ENCODE measurements at regions not wholly inside any gene's neighbourhood (a gene's known extent, or its start where the extent isn't known, plus 50 kb on each side); places are given as distances from the start of the nearest gene placed in this dataset.

GRCh38 chr4:106650701-106651100 lies 282.1 kb upstream of the GIMD1 start:
- H3K27ac ChIP-seq, result no peak overlapping the region
- TF ChIP-seq, protein P1, sequence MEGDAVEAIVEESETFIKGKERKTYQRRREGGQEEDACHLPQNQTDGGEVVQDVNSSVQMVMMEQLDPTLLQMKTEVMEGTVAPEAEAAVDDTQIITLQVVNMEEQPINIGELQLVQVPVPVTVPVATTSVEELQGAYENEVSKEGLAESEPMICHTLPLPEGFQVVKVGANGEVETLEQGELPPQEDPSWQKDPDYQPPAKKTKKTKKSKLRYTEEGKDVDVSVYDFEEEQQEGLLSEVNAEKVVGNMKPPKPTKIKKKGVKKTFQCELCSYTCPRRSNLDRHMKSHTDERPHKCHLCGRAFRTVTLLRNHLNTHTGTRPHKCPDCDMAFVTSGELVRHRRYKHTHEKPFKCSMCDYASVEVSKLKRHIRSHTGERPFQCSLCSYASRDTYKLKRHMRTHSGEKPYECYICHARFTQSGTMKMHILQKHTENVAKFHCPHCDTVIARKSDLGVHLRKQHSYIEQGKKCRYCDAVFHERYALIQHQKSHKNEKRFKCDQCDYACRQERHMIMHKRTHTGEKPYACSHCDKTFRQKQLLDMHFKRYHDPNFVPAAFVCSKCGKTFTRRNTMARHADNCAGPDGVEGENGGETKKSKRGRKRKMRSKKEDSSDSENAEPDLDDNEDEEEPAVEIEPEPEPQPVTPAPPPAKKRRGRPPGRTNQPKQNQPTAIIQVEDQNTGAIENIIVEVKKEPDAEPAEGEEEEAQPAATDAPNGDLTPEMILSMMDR (conservative IDR thresholded peaks at IDR 0.05), result no peak
- TF ChIP-seq ZFX (IDR thresholded peaks at IDR 0.05), result no peak

GRCh38 chr4:106647451-106647850 lies 278.9 kb upstream of the GIMD1 start:
- H3K27ac ChIP-seq, result no peak overlapping the region
- TF ChIP-seq, protein P1 (conservative IDR thresholded peaks at IDR 0.05), result no peak
- TF ChIP-seq ZFX (IDR thresholded peaks at IDR 0.05), result no peak

- TF ChIP-seq ZFX (IDR thresholded peaks at IDR 0.05), result no peak
- TF ChIP-seq, protein P1 (conservative IDR thresholded peaks at IDR 0.05), result no peak
- no peak overlapping the region for H3K27ac ChIP-seq
These were observed 260.7 kb upstream of the GIMD1 start for GRCh38 chr4:106629268-106629625.

- no peak overlapping the region for H3K27ac ChIP-seq
- TF ChIP-seq, protein P1 (conservative IDR thresholded peaks at IDR 0.05), result no peak
- TF ChIP-seq ZFX (IDR thresholded peaks at IDR 0.05), result no peak
These were observed 260.1 kb upstream of the GIMD1 start for GRCh38 chr4:106628586-106629267.

DNA sequence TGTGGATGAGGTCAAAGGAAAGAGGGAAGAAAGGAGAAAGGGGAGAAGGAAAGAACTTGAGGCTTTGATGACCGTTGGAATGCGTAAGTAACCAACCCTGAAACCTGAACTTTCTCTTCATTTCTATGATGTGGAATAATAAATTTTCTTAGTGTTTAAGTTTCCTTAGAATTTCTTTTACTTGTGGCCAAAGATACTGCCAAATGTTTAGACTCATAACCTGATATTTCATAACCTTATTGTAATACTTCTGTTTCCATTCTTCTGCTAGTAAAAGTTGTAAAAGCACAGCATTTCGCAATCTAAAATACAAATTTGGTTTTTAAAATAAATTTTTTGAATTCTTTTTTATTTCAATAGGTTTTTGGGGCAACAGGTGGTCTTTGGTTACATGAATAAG lies 258.5 kb upstream of the GIMD1 start:
- TF ChIP-seq ZFX (IDR thresholded peaks at IDR 0.05), result no peak
- TF ChIP-seq, protein P1 (conservative IDR thresholded peaks at IDR 0.05), result no peak
- no peak overlapping the region for H3K27ac ChIP-seq

DNA sequence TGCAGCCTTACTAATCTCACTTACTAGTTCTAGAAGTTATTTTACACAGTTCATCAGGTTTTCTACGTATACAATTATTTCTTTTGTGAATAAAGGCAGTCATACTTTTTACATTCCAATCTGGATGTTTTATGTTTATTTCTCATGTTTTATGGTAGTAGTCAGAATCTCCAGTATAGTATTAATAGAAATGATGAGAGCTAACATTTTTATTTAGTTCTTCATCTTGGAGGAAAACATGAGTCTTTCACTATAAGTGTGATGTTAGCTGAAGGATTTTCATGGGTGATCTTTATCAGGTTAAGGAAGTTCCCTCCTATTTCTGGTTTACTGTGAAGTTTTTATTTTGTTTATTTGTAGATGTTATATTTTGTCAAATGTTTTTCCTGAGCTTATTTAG lies 256.1 kb upstream of the GIMD1 start:
- TF ChIP-seq ZFX (IDR thresholded peaks at IDR 0.05), result no peak
- TF ChIP-seq, protein P1 (conservative IDR thresholded peaks at IDR 0.05), result no peak
- no peak overlapping the region for H3K27ac ChIP-seq

DNA sequence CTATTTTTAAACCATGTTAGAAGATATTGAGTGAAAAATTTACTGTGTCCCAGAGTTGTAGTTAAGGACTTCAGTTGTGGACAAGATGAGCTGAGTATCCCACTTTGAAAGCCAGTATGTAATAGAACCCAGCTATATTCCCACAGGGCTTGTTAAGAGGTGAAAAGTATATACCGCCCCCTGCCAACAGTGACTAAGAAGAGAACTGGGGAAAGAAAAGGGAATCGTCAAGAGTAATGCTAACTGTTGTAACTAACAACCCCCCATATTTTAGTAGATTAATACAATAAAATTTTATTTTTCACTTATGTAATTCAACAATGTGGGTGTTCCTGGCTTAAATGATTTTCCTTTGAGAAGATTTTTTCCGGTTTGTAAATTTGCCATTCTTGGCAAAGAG lies 250.4 kb upstream of the GIMD1 start:
- TF ChIP-seq, protein P1 (conservative IDR thresholded peaks at IDR 0.05), result no peak
- no peak for TF ChIP-seq ZFX (IDR thresholded peaks at IDR 0.05)
- H3K27ac ChIP-seq, result no peak overlapping the region
